ENCODE measurements at regions not wholly inside any gene's neighbourhood (a gene's known extent, or its start where the extent isn't known, plus 50 kb on each side); places are given as distances from the start of the nearest gene placed in this dataset.

DNA sequence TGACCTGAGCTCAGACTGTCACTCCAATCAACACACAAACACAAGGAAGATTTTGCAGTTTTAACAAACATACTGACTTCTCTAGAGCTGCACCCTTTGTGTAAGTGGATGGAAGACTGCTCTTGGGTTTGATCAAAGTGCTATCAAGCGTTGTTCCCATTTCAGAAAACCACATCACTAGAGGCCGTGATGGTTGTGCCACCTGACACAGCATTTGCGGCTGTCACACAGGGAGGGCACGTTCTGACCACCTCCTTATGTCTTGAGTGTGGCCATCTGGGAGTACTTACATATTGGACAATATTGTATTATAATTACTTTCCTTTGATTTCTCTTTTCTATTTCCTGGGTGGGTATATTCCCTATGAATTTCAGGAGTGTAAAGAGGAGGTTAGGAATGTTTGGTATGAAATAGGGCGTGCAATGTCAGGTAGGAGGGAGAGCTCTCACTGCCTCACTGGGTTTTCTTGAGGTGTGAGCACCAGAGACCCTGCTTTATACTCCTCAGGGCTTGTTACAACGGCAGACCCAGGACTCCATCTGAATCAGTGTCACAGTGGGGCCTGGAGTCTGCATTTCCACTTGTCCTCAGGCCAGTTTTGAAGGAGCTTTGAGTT, 74.3 kb downstream of the SYNE3 start:
- no peak overlapping the region for H3K9ac ChIP-seq (ENCODE audit: low read length)
- H3K4me2 ChIP-seq (ENCODE audit: low read length), result peak overlapping the region; percentile 15; the same call in 1 of the 2 replicates
- no peaks in the 10 kb centered on the region for H3K9me3 ChIP-seq (ENCODE audit: control insufficient read depth in 1 of 2, insufficient read depth in 1 of 2, low read depth in 1 of 2, low read length in 2 of 2)
- no peaks in the 10 kb centered on the region for H3K9me2 ChIP-seq (ENCODE audit: insufficient read depth)
- no peaks in the 10 kb centered on the region for H3K79me2 ChIP-seq (ENCODE audit: insufficient read depth, low read length)
- H3K4me3 ChIP-seq (replicated peaks in 1 of 2; ENCODE audit: low read depth in 1 of 2, low read length in 2 of 2), result no peak overlapping the region
- no peak overlapping the region for H2AFZ ChIP-seq (ENCODE audit: low read depth, low read length, poor library complexity, severe bottlenecking)
- no peaks in the 10 kb centered on the region for H3K27me3 ChIP-seq (ENCODE audit: insufficient read depth, low read length)
- ATAC-seq (peak; percentile 45), DNase-seq (ENCODE audit: low read depth, low spot score) (no peak)
- ChIA-PET RAD21 (ENCODE audit: low non-redundant PET in 1 of 2, low total read pairs in 2 of 2, uncharacterized antibody in 2 of 2, unreplicated experiment in 2 of 2) (interaction anchor here (1.0 to 1.4 kb wide), 6 partner anchors 10 to 552 kb away, joined by 3 to 7 read pairs (median 4); no protein-coding TSS in a partner anchor), CTCF (interaction anchor here (0.7 to 1.6 kb wide), 30 partner anchors 9 to 753 kb away, joined by 3 to 32 read pairs (median 4); partner anchors contain the start of gene GLRX5), POLR2A (interaction anchor here (1.1 kb wide), 1 partner anchor 103 kb away, joined by 3 read pairs; no protein-coding TSS in a partner anchor)
- BruUV-seq (replicated peaks), result no TSS peak
- H4K20me1 ChIP-seq (ENCODE audit: insufficient read depth), result no peaks in the 10 kb centered on the region
- no peak overlapping the region for H3K27ac ChIP-seq (ENCODE audit: low read depth, low read length)
- H3K36me3 ChIP-seq (ENCODE audit: control insufficient read depth in 1 of 2, insufficient read depth in 2 of 2, low read length in 2 of 2), result no peaks in the 10 kb centered on the region
- intact Hi-C loops (cut with micrococcal nuclease), result loop anchor here (1.0 to 5.0 kb wide), 3 partner anchors 85 to 553 kb away; no protein-coding TSS in a partner anchor
- TF ChIP-seq SIN3A (IDR thresholded peaks at IDR 0.05; ENCODE audit: low read depth), result no peak
- no peak for TF ChIP-seq POLR2AphosphoS5 (IDR thresholded peaks at IDR 0.05; ENCODE audit: low read depth, low read length)
- TF ChIP-seq JUND (IDR thresholded peaks at IDR 0.05), result no peak
- TF ChIP-seq EZH2 (IDR thresholded peaks at IDR 0.05), result no peak
- TF ChIP-seq CEBPB (IDR thresholded peaks at IDR 0.05; ENCODE audit: low read depth), result no peak
- TF ChIP-seq YY1 (IDR thresholded peaks at IDR 0.05; ENCODE audit: extremely low read depth, insufficient replicate concordance, low read depth, low read length), result no peak
- no peak for TF ChIP-seq ATF3 (IDR thresholded peaks at IDR 0.05)
- TF ChIP-seq, protein P1, sequence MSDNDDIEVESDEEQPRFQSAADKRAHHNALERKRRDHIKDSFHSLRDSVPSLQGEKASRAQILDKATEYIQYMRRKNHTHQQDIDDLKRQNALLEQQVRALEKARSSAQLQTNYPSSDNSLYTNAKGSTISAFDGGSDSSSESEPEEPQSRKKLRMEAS (IDR thresholded peaks at IDR 0.05), result no peak
- TF ChIP-seq ELF1 (IDR thresholded peaks at IDR 0.05; ENCODE audit: borderline replicate concordance, low read depth), result no peak
- TF ChIP-seq ZFX (IDR thresholded peaks at IDR 0.05), result no peak
- TF ChIP-seq CTCF (IDR thresholded peaks at IDR 0.05 in 2 of 3, conservative IDR thresholded peaks at IDR 0.05 in 1 of 3; ENCODE audit: borderline replicate concordance in 1 of 3, insufficient read depth in 1 of 3, low read depth in 2 of 3, low read length in 2 of 3), result no peak
- TF ChIP-seq, protein P2, sequence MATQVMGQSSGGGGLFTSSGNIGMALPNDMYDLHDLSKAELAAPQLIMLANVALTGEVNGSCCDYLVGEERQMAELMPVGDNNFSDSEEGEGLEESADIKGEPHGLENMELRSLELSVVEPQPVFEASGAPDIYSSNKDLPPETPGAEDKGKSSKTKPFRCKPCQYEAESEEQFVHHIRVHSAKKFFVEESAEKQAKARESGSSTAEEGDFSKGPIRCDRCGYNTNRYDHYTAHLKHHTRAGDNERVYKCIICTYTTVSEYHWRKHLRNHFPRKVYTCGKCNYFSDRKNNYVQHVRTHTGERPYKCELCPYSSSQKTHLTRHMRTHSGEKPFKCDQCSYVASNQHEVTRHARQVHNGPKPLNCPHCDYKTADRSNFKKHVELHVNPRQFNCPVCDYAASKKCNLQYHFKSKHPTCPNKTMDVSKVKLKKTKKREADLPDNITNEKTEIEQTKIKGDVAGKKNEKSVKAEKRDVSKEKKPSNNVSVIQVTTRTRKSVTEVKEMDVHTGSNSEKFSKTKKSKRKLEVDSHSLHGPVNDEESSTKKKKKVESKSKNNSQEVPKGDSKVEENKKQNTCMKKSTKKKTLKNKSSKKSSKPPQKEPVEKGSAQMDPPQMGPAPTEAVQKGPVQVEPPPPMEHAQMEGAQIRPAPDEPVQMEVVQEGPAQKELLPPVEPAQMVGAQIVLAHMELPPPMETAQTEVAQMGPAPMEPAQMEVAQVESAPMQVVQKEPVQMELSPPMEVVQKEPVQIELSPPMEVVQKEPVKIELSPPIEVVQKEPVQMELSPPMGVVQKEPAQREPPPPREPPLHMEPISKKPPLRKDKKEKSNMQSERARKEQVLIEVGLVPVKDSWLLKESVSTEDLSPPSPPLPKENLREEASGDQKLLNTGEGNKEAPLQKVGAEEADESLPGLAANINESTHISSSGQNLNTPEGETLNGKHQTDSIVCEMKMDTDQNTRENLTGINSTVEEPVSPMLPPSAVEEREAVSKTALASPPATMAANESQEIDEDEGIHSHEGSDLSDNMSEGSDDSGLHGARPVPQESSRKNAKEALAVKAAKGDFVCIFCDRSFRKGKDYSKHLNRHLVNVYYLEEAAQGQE (IDR thresholded peaks at IDR 0.05; ENCODE audit: low read depth), result no peak
- no peak for TF ChIP-seq EZH2phosphoT487 (IDR thresholded peaks at IDR 0.05; ENCODE audit: borderline replicate concordance)
- no peak for TF ChIP-seq SP1 (IDR thresholded peaks at IDR 0.05; ENCODE audit: low read depth)
- TF ChIP-seq RAD21 (IDR thresholded peaks at IDR 0.05; ENCODE audit: low read depth), result no peak
- TF ChIP-seq EGR1 (IDR thresholded peaks at IDR 0.05; ENCODE audit: low read depth), result no peak
- peaks cover 0 to 7% of the 10 kb centered on the region in 2 experiments; a peak in 1 of 4 replicates for H3K4me1 ChIP-seq (ENCODE audit: control insufficient read depth in 1 of 2, insufficient read depth in 2 of 2, low read length in 2 of 2)

All from HCT116 (cell line).